Upper lobe of left lung (tissue), 4 donors: ENCODE measurements at regions not wholly inside any gene's neighbourhood (a gene's known extent, or its start where the extent isn't known, plus 50 kb on each side); places are given as distances from the start of the nearest gene placed in this dataset.
A peak's percentile ranks its signal among the peaks of the same experiment; 100 is the strongest.

Source experiments
- CTCF ChIP-seq, 6 experiments: fragments of 450-650 bp in 4 of 6; fragments of 200-600 bp in 2 of 6; sonication (generic) in 2 of 6; IDR thresholded peaks; one replicate each; pipeline ENCODE4 v1.5.1; 2016 to 2019; ENCODE audit warnings: antibody characterized with exemption in 6 of 6
- EP300 ChIP-seq, 4 donors: sonication (generic); formaldehyde crosslinking; IDR thresholded peaks; one replicate each; pipeline ENCODE4 v1.5.1; 2017; ENCODE audit warnings: antibody characterized with exemption in 4 of 4, control low read depth in 2 of 4

DNA sequence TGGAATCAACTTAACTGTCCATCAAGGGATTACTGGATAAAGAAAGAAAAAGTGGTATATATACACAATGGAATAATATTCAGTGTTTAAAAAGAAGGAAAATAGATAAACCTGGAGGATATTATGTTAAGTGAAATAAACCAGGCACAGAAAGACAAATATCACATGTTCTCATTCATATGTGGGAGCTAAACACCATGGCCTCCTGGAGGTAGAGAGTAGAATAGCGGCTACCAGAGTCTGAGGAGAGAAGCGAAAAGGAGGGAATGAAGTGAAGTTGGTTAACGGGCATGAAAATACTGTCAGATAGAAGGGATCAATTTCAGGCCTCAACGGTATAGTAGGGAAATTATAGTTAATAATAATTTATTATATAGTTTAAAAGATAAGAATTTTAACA is 147.5 kb upstream of the OBI1 start:
- TF ChIP-seq CTCF (IDR thresholded peaks at IDR 0.05): peak in 4 of 6 experiments; percentile 9 to 20 (median 18)
- no peak for TF ChIP-seq EP300 (IDR thresholded peaks at IDR 0.05)
